ENCODE measurements at regions not wholly inside any gene's neighbourhood (a gene's known extent, or its start where the extent isn't known, plus 50 kb on each side); places are given as distances from the start of the nearest gene placed in this dataset.
"Not testable (repeated sequence)": the region's sequence is repeated elsewhere in the genome, so short reads cannot be mapped to it uniquely, and the experiment has no call there.

- TF ChIP-seq POLR2A (IDR thresholded peaks at IDR 0.05; ENCODE audit: borderline replicate concordance, extremely low read depth, insufficient read depth, insufficient read length); CTCF (IDR thresholded peaks at IDR 0.05 in 2 of 3, conservative IDR thresholded peaks at IDR 0.05 in 1 of 3; ENCODE audit: borderline replicate concordance in 1 of 3, insufficient read depth in 1 of 3, low read depth in 2 of 3, low read length in 2 of 3); MAX (IDR thresholded peaks at IDR 0.05); POLR2AphosphoS5 (IDR thresholded peaks at IDR 0.05; ENCODE audit: low read depth, low read length); TCF7L2 (IDR thresholded peaks at IDR 0.05; ENCODE audit: borderline replicate concordance, extremely low read depth, insufficient read depth, insufficient read length); JUND (IDR thresholded peaks at IDR 0.05); SIN3A (IDR thresholded peaks at IDR 0.05; ENCODE audit: low read depth); ZBTB33 (IDR thresholded peaks at IDR 0.05; ENCODE audit: extremely low read depth, insufficient replicate concordance, low read length); EZH2 (IDR thresholded peaks at IDR 0.05); ATF3 (IDR thresholded peaks at IDR 0.05); CEBPB (IDR thresholded peaks at IDR 0.05; ENCODE audit: low read depth); REST (IDR thresholded peaks at IDR 0.05; ENCODE audit: low read depth); SP1 (IDR thresholded peaks at IDR 0.05; ENCODE audit: low read depth): not testable (repeated sequence)
These were observed 56.9 kb upstream of the TRHDE start for GRCh38 chr12:72215287-72215686.

All from HCT116 (cell line).